GM23338 (cell line): ENCODE measurements at regions not wholly inside any gene's neighbourhood (a gene's known extent, or its start where the extent isn't known, plus 50 kb on each side); places are given as distances from the start of the nearest gene placed in this dataset.
"Not testable (repeated sequence)": the region's sequence is repeated elsewhere in the genome, so short reads cannot be mapped to it uniquely, and the experiment has no call there.

Experiments
- ATAC-seq: fragments of 200-7000 bp; cut with Tn5 transposase; 3 replicates; pipeline ENCODE4 v1.9.1; 2020
- DNase-seq: peaks from one replicate; pipeline ENCODE4 v3.0.0-alpha.2; 2015; ENCODE audit warnings: low spot score
- H2AFZ ChIP-seq: fragments of 200-600 bp; sonication (generic); 2 replicates; pipeline ENCODE4 v1.8.0; 2016; ENCODE audit warnings: antibody characterized with exemption, mild to moderate bottlenecking, moderate library complexity
- H3F3A ChIP-seq: fragments of 200-600 bp; sonication (generic); replicated peaks from 2 replicates; pipeline ENCODE4 v1.8.0; 2017; ENCODE audit warnings: antibody characterized with exemption, mixed run types, low read depth
- H3K27ac ChIP-seq: fragments of 200-600 bp; sonication (generic); 2 replicates; pipeline ENCODE4 v1.6.1; 2016; ENCODE audit warnings: low read depth
- H3K27me3 ChIP-seq: fragments of 200-600 bp; sonication (generic); 2 replicates; pipeline ENCODE4 v1.8.0; 2016; ENCODE audit warnings: mild to moderate bottlenecking, mixed run types, moderate library complexity; ENCODE audit not compliant: insufficient read depth
- H3K36me3 ChIP-seq: fragments of 200-600 bp; sonication (generic); 2 replicates; pipeline ENCODE4 v1.8.0; 2016; ENCODE audit warnings: mild to moderate bottlenecking; ENCODE audit not compliant: insufficient read depth
- H3K4me1 ChIP-seq: fragments of 200-600 bp; sonication (generic); 2 replicates; pipeline ENCODE4 v1.8.0; 2016; ENCODE audit warnings: mild to moderate bottlenecking, moderate library complexity; ENCODE audit not compliant: insufficient read depth
- H3K4me2 ChIP-seq: fragments of 200-600 bp; sonication (generic); 2 replicates; pipeline ENCODE4 v1.7.1; 2017; ENCODE audit warnings: mixed run types
- H3K4me3 ChIP-seq: fragments of 200-600 bp; sonication (generic); 2 replicates; pipeline ENCODE4 v1.6.1; 2016; ENCODE audit warnings: mixed run types
- H3K79me2 ChIP-seq: fragments of 200-600 bp; sonication (generic); replicated peaks from 2 replicates; pipeline ENCODE4 v1.8.0; 2017; ENCODE audit warnings: mild to moderate bottlenecking; ENCODE audit not compliant: insufficient read depth
- H3K9me2 ChIP-seq: fragments of 200-600 bp; sonication (generic); 2 replicates; pipeline ENCODE4 v1.8.0; 2017; ENCODE audit not compliant: insufficient read depth
- H4K20me1 ChIP-seq: fragments of 200-600 bp; sonication (generic); replicated peaks from 2 replicates; pipeline ENCODE4 v1.8.0; 2017; ENCODE audit warnings: mild to moderate bottlenecking; ENCODE audit not compliant: insufficient read depth
- H3K27ac Mint-ChIP-seq: 2 replicates; pipeline ENCODE4 v1.8.0; 2020; ENCODE audit warnings: inconsistent platforms, mild to moderate bottlenecking, moderate library complexity, mixed read lengths
- H3K27me3 Mint-ChIP-seq: 3 replicates; pipeline ENCODE4 v1.8.0; 2022; ENCODE audit warnings: low read depth, mild to moderate bottlenecking, moderate library complexity, mixed read lengths, inconsistent platforms; ENCODE audit not compliant: insufficient read depth, poor library complexity
- H3K36me3 Mint-ChIP-seq: 3 replicates; pipeline ENCODE4 v1.8.0; 2021; ENCODE audit warnings: low read depth, mild to moderate bottlenecking, inconsistent platforms, moderate library complexity, mixed read lengths
- H3K4me1 Mint-ChIP-seq: 3 replicates; pipeline ENCODE4 v1.8.0; 2020; ENCODE audit warnings: mild to moderate bottlenecking, inconsistent platforms, mixed read lengths
- H3K4me3 Mint-ChIP-seq: 3 replicates; pipeline ENCODE4 v1.8.0; 2021; ENCODE audit warnings: moderate library complexity, mild to moderate bottlenecking, inconsistent platforms, mixed read lengths
- H3K9me3 Mint-ChIP-seq: 3 replicates; pipeline ENCODE4 v1.8.0; 2020; ENCODE audit warnings: moderate library complexity, mild to moderate bottlenecking, inconsistent platforms, mixed read lengths
- CREB1 ChIP-seq: fragments of 250-450 bp; sonication (Bioruptor Pico); IDR thresholded peaks from 2 replicates; pipeline ENCODE4 v1.5.0; 2020; ENCODE audit warnings: low read depth, mild to moderate bottlenecking, moderate library complexity
- CTCF ChIP-seq, 2 experiments: fragments of 200-600 bp in 1 of 2; sonication (generic) in 1 of 2; conservative IDR thresholded peaks; 2 replicates each; pipeline versions ENCODE4 v1.5.1 to v1.6.1; 2016 to 2017; ENCODE audit warnings: antibody characterized with exemption in 2 of 2, low read depth in 2 of 2, mild to moderate bottlenecking in 2 of 2, moderate library complexity in 1 of 2
- EZH2 ChIP-seq: fragments of 200-600 bp; sonication (generic); IDR thresholded peaks from one replicate; pipeline ENCODE4 v1.8.0; 2017; ENCODE audit warnings: antibody characterized with exemption, mild to moderate bottlenecking, low read depth; ENCODE audit not compliant: unreplicated experiment
- EZH2phosphoT487 ChIP-seq: fragments of 200-600 bp; sonication (generic); IDR thresholded peaks from one replicate; pipeline ENCODE4 v1.8.1; 2018; ENCODE audit warnings: antibody characterized with exemption; ENCODE audit not compliant: unreplicated experiment
- JUNB ChIP-seq: IDR thresholded peaks from one replicate; pipeline ENCODE4 v1.6.1; 2016; ENCODE audit warnings: antibody characterized with exemption; ENCODE audit not compliant: unreplicated experiment
- ZNF331 ChIP-seq: fragments of 250-450 bp; sonication (Bioruptor Pico); IDR thresholded peaks from 2 replicates; pipeline ENCODE4 v1.5.0; 2020; ENCODE audit warnings: low read depth, mild to moderate bottlenecking, moderate library complexity
- TF ChIP-seq, protein P1 (sequence below): fragments of 250-450 bp; sonication (Bioruptor Pico); IDR thresholded peaks from 2 replicates; pipeline ENCODE4 v1.5.0; 2020; ENCODE audit warnings: mild to moderate bottlenecking, moderate library complexity

- H3K27ac ChIP-seq, H3K27me3 ChIP-seq, H3K36me3 ChIP-seq, H3K9me3 Mint-ChIP-seq, H4K20me1 ChIP-seq, H3K4me2 ChIP-seq, H3K9me2 ChIP-seq, H3K27me3 Mint-ChIP-seq, H3K27ac Mint-ChIP-seq, H3F3A ChIP-seq, H2AFZ ChIP-seq, H3K36me3 Mint-ChIP-seq, H3K4me3 ChIP-seq, DNase-seq, ATAC-seq, H3K4me3 Mint-ChIP-seq, H3K79me2 ChIP-seq: not testable (repeated sequence)
- peaks cover 11% of the 10 kb centered on the region for H3K4me1 ChIP-seq
- H3K4me1 Mint-ChIP-seq, result peaks cover 18% of the 10 kb centered on the region
Measured at GRCh38 chr7:17099974-17100509, 198.4 kb upstream of the AHR start.

GRCh38 chr7:17101207-17101696 is 197.2 kb upstream of the AHR start:
- ATAC-seq (no peak), DNase-seq (no peak)
- H3K27ac ChIP-seq, result no peak overlapping the region
- Mint-ChIP-seq H3K4me3 (no peak overlapping the region), H3K36me3 (peaks cover 4% of the 10 kb centered on the region; the same call in 2 of the 3 replicates), H3K9me3 (peaks cover 6% of the 10 kb centered on the region; the same call in 2 of the 3 replicates), H3K4me1 (peaks cover 21% of the 10 kb centered on the region), H3K27ac (0 out of 2 replicates have a peak overlapping the region, but pooled peaks have one; percentile 12), H3K27me3 (peaks cover 3% of the 10 kb centered on the region)
- H3K27me3 ChIP-seq, result no peaks in the 10 kb centered on the region
- no peak overlapping the region for H3K4me3 ChIP-seq
- H3K4me1 ChIP-seq, result peaks cover 11% of the 10 kb centered on the region
- H3K36me3 ChIP-seq, result no peaks in the 10 kb centered on the region
- no peaks in the 10 kb centered on the region for H3F3A ChIP-seq
- H2AFZ ChIP-seq, result no peak overlapping the region
- no peaks in the 10 kb centered on the region for H4K20me1 ChIP-seq
- no peaks in the 10 kb centered on the region for H3K79me2 ChIP-seq
- no peaks in the 10 kb centered on the region for H3K9me2 ChIP-seq
- no peak overlapping the region for H3K4me2 ChIP-seq
- TF ChIP-seq EZH2phosphoT487 (no peak), EZH2 (no peak), CREB1 (CRISPR knock-in tag) (no peak), ZNF331 (no peak), JUNB (no peak), CTCF (conservative IDR thresholded peaks at IDR 0.05; ENCODE audit: low read depth in 2 of 2) (no peak)
- TF ChIP-seq, protein P1, sequence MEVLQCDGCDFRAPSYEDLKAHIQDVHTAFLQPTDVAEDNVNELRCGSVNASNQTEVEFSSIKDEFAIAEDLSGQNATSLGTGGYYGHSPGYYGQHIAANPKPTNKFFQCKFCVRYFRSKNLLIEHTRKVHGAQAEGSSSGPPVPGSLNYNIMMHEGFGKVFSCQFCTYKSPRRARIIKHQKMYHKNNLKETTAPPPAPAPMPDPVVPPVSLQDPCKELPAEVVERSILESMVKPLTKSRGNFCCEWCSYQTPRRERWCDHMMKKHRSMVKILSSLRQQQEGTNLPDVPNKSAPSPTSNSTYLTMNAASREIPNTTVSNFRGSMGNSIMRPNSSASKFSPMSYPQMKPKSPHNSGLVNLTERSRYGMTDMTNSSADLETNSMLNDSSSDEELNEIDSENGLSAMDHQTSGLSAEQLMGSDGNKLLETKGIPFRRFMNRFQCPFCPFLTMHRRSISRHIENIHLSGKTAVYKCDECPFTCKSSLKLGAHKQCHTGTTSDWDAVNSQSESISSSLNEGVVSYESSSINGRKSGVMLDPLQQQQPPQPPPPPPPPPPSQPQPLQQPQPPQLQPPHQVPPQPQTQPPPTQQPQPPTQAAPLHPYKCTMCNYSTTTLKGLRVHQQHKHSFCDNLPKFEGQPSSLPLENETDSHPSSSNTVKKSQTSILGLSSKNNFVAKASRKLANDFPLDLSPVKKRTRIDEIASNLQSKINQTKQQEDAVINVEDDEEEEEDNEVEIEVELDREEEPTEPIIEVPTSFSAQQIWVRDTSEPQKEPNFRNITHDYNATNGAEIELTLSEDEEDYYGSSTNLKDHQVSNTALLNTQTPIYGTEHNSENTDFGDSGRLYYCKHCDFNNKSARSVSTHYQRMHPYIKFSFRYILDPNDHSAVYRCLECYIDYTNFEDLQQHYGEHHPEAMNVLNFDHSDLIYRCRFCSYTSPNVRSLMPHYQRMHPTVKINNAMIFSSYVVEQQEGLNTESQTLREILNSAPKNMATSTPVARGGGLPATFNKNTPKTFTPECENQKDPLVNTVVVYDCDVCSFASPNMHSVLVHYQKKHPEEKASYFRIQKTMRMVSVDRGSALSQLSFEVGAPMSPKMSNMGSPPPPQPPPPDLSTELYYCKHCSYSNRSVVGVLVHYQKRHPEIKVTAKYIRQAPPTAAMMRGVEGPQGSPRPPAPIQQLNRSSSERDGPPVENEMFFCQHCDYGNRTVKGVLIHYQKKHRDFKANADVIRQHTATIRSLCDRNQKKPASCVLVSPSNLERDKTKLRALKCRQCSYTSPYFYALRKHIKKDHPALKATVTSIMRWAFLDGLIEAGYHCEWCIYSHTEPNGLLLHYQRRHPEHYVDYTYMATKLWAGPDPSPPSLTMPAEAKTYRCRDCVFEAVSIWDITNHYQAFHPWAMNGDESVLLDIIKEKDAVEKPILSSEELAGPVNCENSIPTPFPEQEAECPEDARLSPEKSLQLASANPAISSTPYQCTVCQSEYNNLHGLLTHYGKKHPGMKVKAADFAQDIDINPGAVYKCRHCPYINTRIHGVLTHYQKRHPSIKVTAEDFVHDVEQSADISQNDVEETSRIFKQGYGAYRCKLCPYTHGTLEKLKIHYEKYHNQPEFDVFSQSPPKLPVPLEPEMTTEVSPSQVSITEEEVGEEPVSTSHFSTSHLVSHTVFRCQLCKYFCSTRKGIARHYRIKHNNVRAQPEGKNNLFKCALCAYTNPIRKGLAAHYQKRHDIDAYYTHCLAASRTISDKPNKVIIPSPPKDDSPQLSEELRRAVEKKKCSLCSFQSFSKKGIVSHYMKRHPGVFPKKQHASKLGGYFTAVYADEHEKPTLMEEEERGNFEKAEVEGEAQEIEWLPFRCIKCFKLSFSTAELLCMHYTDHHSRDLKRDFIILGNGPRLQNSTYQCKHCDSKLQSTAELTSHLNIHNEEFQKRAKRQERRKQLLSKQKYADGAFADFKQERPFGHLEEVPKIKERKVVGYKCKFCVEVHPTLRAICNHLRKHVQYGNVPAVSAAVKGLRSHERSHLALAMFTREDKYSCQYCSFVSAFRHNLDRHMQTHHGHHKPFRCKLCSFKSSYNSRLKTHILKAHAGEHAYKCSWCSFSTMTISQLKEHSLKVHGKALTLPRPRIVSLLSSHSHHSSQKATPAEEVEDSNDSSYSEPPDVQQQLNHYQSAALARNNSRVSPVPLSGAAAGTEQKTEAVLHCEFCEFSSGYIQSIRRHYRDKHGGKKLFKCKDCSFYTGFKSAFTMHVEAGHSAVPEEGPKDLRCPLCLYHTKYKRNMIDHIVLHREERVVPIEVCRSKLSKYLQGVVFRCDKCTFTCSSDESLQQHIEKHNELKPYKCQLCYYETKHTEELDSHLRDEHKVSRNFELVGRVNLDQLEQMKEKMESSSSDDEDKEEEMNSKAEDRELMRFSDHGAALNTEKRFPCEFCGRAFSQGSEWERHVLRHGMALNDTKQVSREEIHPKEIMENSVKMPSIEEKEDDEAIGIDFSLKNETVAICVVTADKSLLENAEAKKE (CRISPR knock-in tag), result no peak
